Liver (tissue), 8 donors: ENCODE measurements at regions not wholly inside any gene's neighbourhood (a gene's known extent, or its start where the extent isn't known, plus 50 kb on each side); places are given as distances from the start of the nearest gene placed in this dataset.

Experiments used
- DNase-seq: peaks from one replicate; pipeline ENCODE4 v3.0.0-alpha.2; 2017; ENCODE audit warnings: low spot score
- H3K27ac ChIP-seq, 2 donors: one replicate each; pipeline ENCODE4 v1.7.0; 2013; ENCODE audit warnings: inconsistent platforms in 2 of 2, low read length in 2 of 2, control low read depth in 1 of 2, low read depth in 1 of 2, mild to moderate bottlenecking in 1 of 2
- H3K27me3 ChIP-seq, 4 donors: one replicate each; pipeline versions ENCODE4 v1.6.1 to v1.7.0; 2013; ENCODE audit warnings: low read length in 3 of 4, inconsistent platforms in 1 of 4, mild to moderate bottlenecking in 1 of 4, moderate library complexity in 1 of 4; ENCODE audit not compliant: control insufficient read depth in 4 of 4, insufficient read depth in 4 of 4
- H3K36me3 ChIP-seq, 4 donors: one replicate each; pipeline versions ENCODE4 v1.6.1 to v1.7.0; 2013; ENCODE audit warnings: low read length in 3 of 4, mild to moderate bottlenecking in 3 of 4, low read depth in 1 of 4, moderate library complexity in 1 of 4; ENCODE audit not compliant: control insufficient read depth in 4 of 4, insufficient read depth in 3 of 4
- H3K4me1 ChIP-seq, 4 donors: one replicate each; pipeline versions ENCODE4 v1.6.1 to v1.7.0; 2013; ENCODE audit warnings: low read length in 3 of 4, mild to moderate bottlenecking in 3 of 4, moderate library complexity in 1 of 4; ENCODE audit not compliant: control insufficient read depth in 4 of 4, insufficient read depth in 4 of 4
- H3K4me3 ChIP-seq, 3 donors: one replicate each; pipeline versions ENCODE4 v1.6.1 to v1.7.0; 2013; ENCODE audit warnings: low read length in 3 of 3, control low read depth in 1 of 3, low read depth in 1 of 3, mild to moderate bottlenecking in 1 of 3
- H3K9ac ChIP-seq, 2 donors: one replicate each; pipeline ENCODE4 v1.7.0; 2013; ENCODE audit warnings: low read length in 2 of 2, mild to moderate bottlenecking in 2 of 2, moderate library complexity in 2 of 2, control low read depth in 1 of 2, low read depth in 1 of 2
- H3K9me3 ChIP-seq, 4 donors: one replicate each; pipeline versions ENCODE4 v1.6.1 to v1.7.0; 2013; ENCODE audit warnings: low read length in 3 of 4; ENCODE audit not compliant: control insufficient read depth in 4 of 4
- EGR1 ChIP-seq, 2 donors: IDR thresholded peaks; 2 replicates each; pipeline ENCODE4 v1.6.1; 2016 to 2018; ENCODE audit warnings: antibody characterized with exemption in 2 of 2, low read depth in 2 of 2
- FOXA1 ChIP-seq: IDR thresholded peaks from 2 replicates; pipeline ENCODE4 v1.6.1; 2016; ENCODE audit warnings: antibody characterized with exemption
- FOXA2 ChIP-seq: IDR thresholded peaks from 2 replicates; pipeline ENCODE4 v1.6.1; 2016; ENCODE audit warnings: antibody characterized with exemption
- GABPA ChIP-seq, 2 donors: IDR thresholded peaks in 1 of 2; conservative IDR thresholded peaks in 1 of 2; 2 replicates each; pipeline ENCODE4 v1.6.1; 2016; ENCODE audit warnings: antibody characterized with exemption in 2 of 2, mild to moderate bottlenecking in 1 of 2, moderate library complexity in 1 of 2
- HNF4G ChIP-seq: IDR thresholded peaks from 2 replicates; pipeline ENCODE4 v1.6.1; 2016; ENCODE audit warnings: antibody characterized with exemption
- JUND ChIP-seq, 2 donors: IDR thresholded peaks; 2 replicates each; pipeline ENCODE4 v1.6.1; 2016; ENCODE audit warnings: antibody characterized with exemption in 2 of 2
- NR2F2 ChIP-seq: IDR thresholded peaks from 2 replicates; pipeline ENCODE4 v1.6.1; 2016; ENCODE audit warnings: antibody characterized with exemption
- RAD21 ChIP-seq, 2 donors: IDR thresholded peaks; 2 replicates each; pipeline ENCODE4 v1.6.1; 2016; ENCODE audit warnings: antibody characterized with exemption in 2 of 2, mild to moderate bottlenecking in 2 of 2
- RXRA ChIP-seq, 2 donors: IDR thresholded peaks; 2 replicates each; pipeline ENCODE4 v1.6.1; 2017 to 2018; ENCODE audit warnings: antibody characterized with exemption in 2 of 2, mild to moderate bottlenecking in 1 of 2
- SP1 ChIP-seq: IDR thresholded peaks from 2 replicates; pipeline ENCODE4 v1.6.1; 2018; ENCODE audit warnings: antibody characterized with exemption, mild to moderate bottlenecking
- TAF1 ChIP-seq: conservative IDR thresholded peaks from 2 replicates; pipeline ENCODE4 v1.6.1; 2016; ENCODE audit warnings: antibody characterized with exemption, mild to moderate bottlenecking
- YY1 ChIP-seq: IDR thresholded peaks from 2 replicates; pipeline ENCODE4 v1.6.1; 2016; ENCODE audit warnings: antibody characterized with exemption, mild to moderate bottlenecking
- WGBS: extraction: QIAGEN DNeasy Blood & Tissue Kit; methylation state at CpG from one replicate; pipeline ENCODE4 v1.1.7; 2013; 5-methylcytosine and 5-hydroxymethylcytosine counted together
- TF ChIP-seq, protein P1 (sequence below): IDR thresholded peaks from 2 replicates; pipeline ENCODE4 v1.6.1; 2016; ENCODE audit warnings: antibody characterized with exemption
- TF ChIP-seq, protein P2 (sequence below): IDR thresholded peaks from 2 replicates; pipeline ENCODE4 v1.6.1; 2016; ENCODE audit warnings: antibody characterized with exemption
- TF ChIP-seq, protein P3 (sequence below): IDR thresholded peaks from 2 replicates; pipeline ENCODE4 v1.6.1; 2016; ENCODE audit warnings: antibody characterized with exemption
- TF ChIP-seq, protein P4 (sequence below): fragments of 150-350 bp; IDR thresholded peaks from 2 replicates; pipeline ENCODE4 v1.5.1; 2017; ENCODE audit warnings: improper control_type of control experiment, low read depth, low read length; ENCODE audit not compliant: missing input control
- donor health status: healthy.
- donor health status: healthy.
- donor health status: healthy.
- donor health status: healthy.
- donor health status: healthy.

DNA sequence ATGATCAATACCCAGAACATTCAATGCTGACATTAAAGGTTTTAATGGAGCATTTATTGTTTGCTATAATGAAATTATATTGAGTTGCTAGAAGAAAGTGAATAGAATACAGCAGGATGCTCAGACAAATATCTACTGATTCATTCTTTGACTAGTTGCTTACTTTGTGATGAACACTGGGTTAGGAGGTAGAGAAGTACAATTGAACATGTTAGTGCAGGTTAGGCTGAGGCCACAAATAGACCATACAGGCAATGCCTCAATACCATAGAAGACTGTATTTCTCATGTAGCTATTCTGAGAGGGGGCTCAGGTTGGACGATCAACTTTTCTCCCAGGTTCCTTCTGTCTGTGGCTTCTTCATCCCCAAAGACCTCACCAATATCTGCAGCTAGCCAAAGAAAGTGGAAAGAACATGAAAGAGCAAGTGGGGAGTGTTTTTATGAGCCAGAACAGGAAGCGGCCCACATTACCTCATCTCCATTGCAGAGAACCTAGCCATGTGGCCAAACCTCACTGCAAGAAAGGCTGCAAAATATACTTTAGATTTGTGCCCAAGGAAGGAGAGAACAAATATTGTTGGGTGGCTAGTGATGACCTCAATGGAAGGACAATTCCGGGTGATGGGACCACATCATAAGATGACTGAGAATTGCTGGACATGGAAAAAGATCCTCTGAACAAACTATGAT lies 180.3 kb upstream of the GATB start:
- WGBS, result 83% methylated on average over 3 of the region's 3 CpGs
- Histone ChIP-seq H3K9me3 (no peaks in the 10 kb centered on the region), H3K9ac (no peak overlapping the region), H3K4me3 (no peak overlapping the region), H3K4me1 (no peaks in the 10 kb centered on the region), H3K27me3 (no peaks in the 10 kb centered on the region), H3K27ac (no peak overlapping the region), H3K36me3 (no peaks in the 10 kb centered on the region)
- TF ChIP-seq, protein P1, sequence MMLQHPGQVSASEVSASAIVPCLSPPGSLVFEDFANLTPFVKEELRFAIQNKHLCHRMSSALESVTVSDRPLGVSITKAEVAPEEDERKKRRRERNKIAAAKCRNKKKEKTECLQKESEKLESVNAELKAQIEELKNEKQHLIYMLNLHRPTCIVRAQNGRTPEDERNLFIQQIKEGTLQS, result no peak
- no peak for TF ChIP-seq RAD21 (IDR thresholded peaks at IDR 0.05)
- TF ChIP-seq JUND (IDR thresholded peaks at IDR 0.05), result no peak
- TF ChIP-seq RXRA (IDR thresholded peaks at IDR 0.05), result no peak
- no peak for TF ChIP-seq EGR1 (IDR thresholded peaks at IDR 0.05; ENCODE audit: low read depth in 2 of 2)
- no peak for TF ChIP-seq YY1
- TF ChIP-seq HNF4G, result no peak
- TF ChIP-seq, protein P2, sequence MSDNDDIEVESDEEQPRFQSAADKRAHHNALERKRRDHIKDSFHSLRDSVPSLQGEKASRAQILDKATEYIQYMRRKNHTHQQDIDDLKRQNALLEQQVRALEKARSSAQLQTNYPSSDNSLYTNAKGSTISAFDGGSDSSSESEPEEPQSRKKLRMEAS, result no peak
- TF ChIP-seq SP1, result no peak
- TF ChIP-seq, protein P3, sequence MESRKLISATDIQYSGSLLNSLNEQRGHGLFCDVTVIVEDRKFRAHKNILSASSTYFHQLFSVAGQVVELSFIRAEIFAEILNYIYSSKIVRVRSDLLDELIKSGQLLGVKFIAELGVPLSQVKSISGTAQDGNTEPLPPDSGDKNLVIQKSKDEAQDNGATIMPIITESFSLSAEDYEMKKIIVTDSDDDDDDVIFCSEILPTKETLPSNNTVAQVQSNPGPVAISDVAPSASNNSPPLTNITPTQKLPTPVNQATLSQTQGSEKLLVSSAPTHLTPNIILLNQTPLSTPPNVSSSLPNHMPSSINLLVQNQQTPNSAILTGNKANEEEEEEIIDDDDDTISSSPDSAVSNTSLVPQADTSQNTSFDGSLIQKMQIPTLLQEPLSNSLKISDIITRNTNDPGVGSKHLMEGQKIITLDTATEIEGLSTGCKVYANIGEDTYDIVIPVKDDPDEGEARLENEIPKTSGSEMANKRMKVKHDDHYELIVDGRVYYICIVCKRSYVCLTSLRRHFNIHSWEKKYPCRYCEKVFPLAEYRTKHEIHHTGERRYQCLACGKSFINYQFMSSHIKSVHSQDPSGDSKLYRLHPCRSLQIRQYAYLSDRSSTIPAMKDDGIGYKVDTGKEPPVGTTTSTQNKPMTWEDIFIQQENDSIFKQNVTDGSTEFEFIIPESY, result no peak
- TF ChIP-seq, protein P4, sequence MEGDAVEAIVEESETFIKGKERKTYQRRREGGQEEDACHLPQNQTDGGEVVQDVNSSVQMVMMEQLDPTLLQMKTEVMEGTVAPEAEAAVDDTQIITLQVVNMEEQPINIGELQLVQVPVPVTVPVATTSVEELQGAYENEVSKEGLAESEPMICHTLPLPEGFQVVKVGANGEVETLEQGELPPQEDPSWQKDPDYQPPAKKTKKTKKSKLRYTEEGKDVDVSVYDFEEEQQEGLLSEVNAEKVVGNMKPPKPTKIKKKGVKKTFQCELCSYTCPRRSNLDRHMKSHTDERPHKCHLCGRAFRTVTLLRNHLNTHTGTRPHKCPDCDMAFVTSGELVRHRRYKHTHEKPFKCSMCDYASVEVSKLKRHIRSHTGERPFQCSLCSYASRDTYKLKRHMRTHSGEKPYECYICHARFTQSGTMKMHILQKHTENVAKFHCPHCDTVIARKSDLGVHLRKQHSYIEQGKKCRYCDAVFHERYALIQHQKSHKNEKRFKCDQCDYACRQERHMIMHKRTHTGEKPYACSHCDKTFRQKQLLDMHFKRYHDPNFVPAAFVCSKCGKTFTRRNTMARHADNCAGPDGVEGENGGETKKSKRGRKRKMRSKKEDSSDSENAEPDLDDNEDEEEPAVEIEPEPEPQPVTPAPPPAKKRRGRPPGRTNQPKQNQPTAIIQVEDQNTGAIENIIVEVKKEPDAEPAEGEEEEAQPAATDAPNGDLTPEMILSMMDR, result no peak
- no peak for TF ChIP-seq FOXA1
- no peak for TF ChIP-seq NR2F2
- TF ChIP-seq TAF1, result no peak
- TF ChIP-seq GABPA (IDR thresholded peaks at IDR 0.05 in 1 of 2, conservative IDR thresholded peaks at IDR 0.05 in 1 of 2), result no peak
- DNase-seq, result no peak

DNA sequence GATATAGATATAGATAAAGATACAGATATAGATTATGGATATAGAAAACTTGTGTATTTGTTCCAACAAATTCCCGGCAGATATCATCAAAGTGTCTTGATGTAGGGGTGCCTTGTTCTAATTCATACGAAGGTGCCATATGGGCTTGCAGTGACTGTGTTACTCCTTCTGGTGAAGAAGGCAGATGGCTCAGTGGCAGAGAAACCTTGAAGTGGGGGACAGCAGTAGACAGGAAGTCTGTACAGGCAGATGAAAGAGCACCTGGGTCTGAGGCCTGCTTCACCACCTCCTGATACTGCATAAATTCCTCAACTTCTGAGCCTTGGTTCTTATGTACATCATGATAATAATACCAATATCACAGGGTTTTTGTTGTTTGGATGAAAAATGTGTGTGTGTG lies 179.5 kb upstream of the GATB start:
- TF ChIP-seq YY1 (no peak), FOXA2 (no peak), HNF4G (no peak)
- TF ChIP-seq, protein P4, result no peak
- TF ChIP-seq, protein P3, result no peak
- Histone ChIP-seq H3K4me1 (no peaks in the 10 kb centered on the region), H3K36me3 (no peaks in the 10 kb centered on the region), H3K27me3 (no peaks in the 10 kb centered on the region), H3K9me3 (no peaks in the 10 kb centered on the region), H3K4me3 (no peak overlapping the region), H3K27ac (no peak overlapping the region), H3K9ac (no peak overlapping the region)
- DNase-seq, result no peak
- 87% methylated on average over 2 of the region's 2 CpGs for WGBS
